Astrocyte (in vitro differentiated cells and primary cell): ENCODE measurements at regions not wholly inside any gene's neighbourhood (a gene's known extent, or its start where the extent isn't known, plus 50 kb on each side); places are given as distances from the start of the nearest gene placed in this dataset.
"Not testable (repeated sequence)": the region's sequence is repeated elsewhere in the genome, so short reads cannot be mapped to it uniquely, and the experiment has no call there.

Experiments
- DNase-seq: peaks from one replicate; pipeline ENCODE4 v3.0.0-alpha.2; 2010; ENCODE audit warnings: low read depth
- FAIRE-seq: peaks from 2 replicates; lab custom pipeline; 2011; peaks lifted over from hg19 to GRCh38; lab: Jason Lieb, UNC
- H2AFZ ChIP-seq: 2 replicates; pipeline ENCODE4 v1.6.0; 2012; ENCODE audit warnings: low read depth, low read length, inconsistent platforms
- H3K27ac ChIP-seq: 2 replicates; pipeline ENCODE4 v1.5.1; 2011; ENCODE audit warnings: low read depth, low read length, inconsistent platforms
- H3K27me3 ChIP-seq: 2 replicates; pipeline ENCODE4 v1.6.0; 2011; ENCODE audit warnings: low read length, inconsistent platforms; ENCODE audit not compliant: insufficient read depth
- H3K36me3 ChIP-seq: 2 replicates; pipeline ENCODE4 v1.5.1; 2011; ENCODE audit warnings: low read length, inconsistent platforms; ENCODE audit not compliant: insufficient read depth
- H3K4me1 ChIP-seq: 2 replicates; pipeline ENCODE4 v1.5.1; 2011; ENCODE audit warnings: low read length, inconsistent platforms; ENCODE audit not compliant: insufficient read depth
- H3K4me2 ChIP-seq: 2 replicates; pipeline ENCODE4 v1.6.0; 2012; ENCODE audit warnings: low read length, inconsistent platforms
- H3K4me3 ChIP-seq: 2 replicates; pipeline ENCODE4 v1.5.1; 2011; ENCODE audit warnings: low read depth, mild to moderate bottlenecking, low read length, inconsistent platforms; ENCODE audit not compliant: insufficient read depth
- H3K79me2 ChIP-seq: 2 replicates; pipeline ENCODE4 v1.6.0; 2012; ENCODE audit warnings: mild to moderate bottlenecking, low read length, inconsistent platforms; ENCODE audit not compliant: insufficient read depth
- H3K9ac ChIP-seq: 2 replicates; pipeline ENCODE4 v1.6.0; 2012; ENCODE audit warnings: mild to moderate bottlenecking, low read length, inconsistent platforms
- H3K9me3 ChIP-seq: 2 replicates; pipeline ENCODE4 v1.5.1; 2012; ENCODE audit warnings: low read depth, mild to moderate bottlenecking, low read length, inconsistent platforms; ENCODE audit not compliant: insufficient read depth
- H4K20me1 ChIP-seq: 2 replicates; pipeline ENCODE4 v1.6.0; 2012; ENCODE audit warnings: low read length, inconsistent platforms; ENCODE audit not compliant: insufficient read depth
- H3K27ac Mint-ChIP-seq: one replicate; pipeline ENCODE4 v1.8.0; 2021; ENCODE audit warnings: mild to moderate bottlenecking, mixed read lengths; ENCODE audit not compliant: unreplicated experiment
- H3K27me3 Mint-ChIP-seq: one replicate; pipeline ENCODE4 v1.8.0; 2021; ENCODE audit warnings: low read depth, mixed read lengths; ENCODE audit not compliant: unreplicated experiment
- H3K36me3 Mint-ChIP-seq: one replicate; pipeline ENCODE4 v1.8.0; 2021; ENCODE audit warnings: low read depth, mixed read lengths; ENCODE audit not compliant: unreplicated experiment
- H3K4me1 Mint-ChIP-seq: one replicate; pipeline ENCODE4 v1.8.0; 2021; ENCODE audit warnings: low read depth, mixed read lengths; ENCODE audit not compliant: unreplicated experiment
- H3K4me3 Mint-ChIP-seq: one replicate; pipeline ENCODE4 v1.8.0; 2021; ENCODE audit warnings: mild to moderate bottlenecking, moderate library complexity, mixed read lengths; ENCODE audit not compliant: unreplicated experiment
- H3K9me3 Mint-ChIP-seq: one replicate; pipeline ENCODE4 v1.8.0; 2021; ENCODE audit warnings: mild to moderate bottlenecking, mixed read lengths; ENCODE audit not compliant: unreplicated experiment
- EZH2 ChIP-seq: IDR thresholded peaks from 2 replicates; pipeline ENCODE4 v1.6.1; 2012; ENCODE audit warnings: mild to moderate bottlenecking, low read length, inconsistent platforms; ENCODE audit not compliant: insufficient read depth
- TF ChIP-seq, protein P1 (sequence below): IDR thresholded peaks from 2 replicates; pipeline ENCODE4 v1.5.1; 2011; ENCODE audit warnings: low read depth, mild to moderate bottlenecking, inconsistent platforms, low read length, moderate library complexity; ENCODE audit not compliant: insufficient read depth

DNA sequence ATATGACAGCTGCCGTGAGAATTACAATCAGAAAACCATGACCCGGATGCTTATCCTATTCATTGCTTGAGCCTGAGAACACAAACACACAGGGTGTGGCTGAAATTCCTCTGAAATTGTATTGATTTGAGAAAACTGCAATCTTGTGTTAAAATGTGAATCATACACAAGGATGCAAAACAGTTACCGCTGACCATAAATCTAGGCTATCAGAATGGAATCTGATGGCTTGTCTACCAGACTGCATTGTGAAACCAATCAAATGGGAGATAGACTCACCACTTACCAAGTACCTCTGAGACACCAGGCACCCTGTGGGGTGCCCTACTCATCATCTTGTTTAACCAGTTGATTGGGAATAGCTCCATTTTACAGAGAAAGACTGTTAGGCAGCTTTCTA is 188.7 kb upstream of the MSX2 start:
- no peak overlapping the region for H3K9ac ChIP-seq
- peak overlapping the region; percentile 30 for H3K27ac ChIP-seq
- no peaks in the 10 kb centered on the region for H4K20me1 ChIP-seq
- H2AFZ ChIP-seq, result no peak overlapping the region
- no peaks in the 10 kb centered on the region for H3K27me3 ChIP-seq
- TF ChIP-seq, protein P1, sequence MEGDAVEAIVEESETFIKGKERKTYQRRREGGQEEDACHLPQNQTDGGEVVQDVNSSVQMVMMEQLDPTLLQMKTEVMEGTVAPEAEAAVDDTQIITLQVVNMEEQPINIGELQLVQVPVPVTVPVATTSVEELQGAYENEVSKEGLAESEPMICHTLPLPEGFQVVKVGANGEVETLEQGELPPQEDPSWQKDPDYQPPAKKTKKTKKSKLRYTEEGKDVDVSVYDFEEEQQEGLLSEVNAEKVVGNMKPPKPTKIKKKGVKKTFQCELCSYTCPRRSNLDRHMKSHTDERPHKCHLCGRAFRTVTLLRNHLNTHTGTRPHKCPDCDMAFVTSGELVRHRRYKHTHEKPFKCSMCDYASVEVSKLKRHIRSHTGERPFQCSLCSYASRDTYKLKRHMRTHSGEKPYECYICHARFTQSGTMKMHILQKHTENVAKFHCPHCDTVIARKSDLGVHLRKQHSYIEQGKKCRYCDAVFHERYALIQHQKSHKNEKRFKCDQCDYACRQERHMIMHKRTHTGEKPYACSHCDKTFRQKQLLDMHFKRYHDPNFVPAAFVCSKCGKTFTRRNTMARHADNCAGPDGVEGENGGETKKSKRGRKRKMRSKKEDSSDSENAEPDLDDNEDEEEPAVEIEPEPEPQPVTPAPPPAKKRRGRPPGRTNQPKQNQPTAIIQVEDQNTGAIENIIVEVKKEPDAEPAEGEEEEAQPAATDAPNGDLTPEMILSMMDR, result no peak
- no peak for TF ChIP-seq EZH2
- peak; percentile 87 for DNase-seq
- Mint-ChIP-seq H3K4me1 (peaks cover 23% of the 10 kb centered on the region), H3K27ac (no peak overlapping the region), H3K4me3 (no peak overlapping the region), H3K27me3 (peaks cover 1% of the 10 kb centered on the region), H3K36me3 (no peaks in the 10 kb centered on the region), H3K9me3 (no peaks in the 10 kb centered on the region)
- H3K4me1 ChIP-seq, result peaks cover 42% of the 10 kb centered on the region
- FAIRE-seq, result no peak
- no peak overlapping the region for H3K4me3 ChIP-seq
- no peaks in the 10 kb centered on the region for H3K36me3 ChIP-seq
- no peaks in the 10 kb centered on the region for H3K79me2 ChIP-seq
- H3K4me2 ChIP-seq, result peak overlapping the region; percentile 7
- H3K9me3 ChIP-seq, result no peaks in the 10 kb centered on the region

DNA sequence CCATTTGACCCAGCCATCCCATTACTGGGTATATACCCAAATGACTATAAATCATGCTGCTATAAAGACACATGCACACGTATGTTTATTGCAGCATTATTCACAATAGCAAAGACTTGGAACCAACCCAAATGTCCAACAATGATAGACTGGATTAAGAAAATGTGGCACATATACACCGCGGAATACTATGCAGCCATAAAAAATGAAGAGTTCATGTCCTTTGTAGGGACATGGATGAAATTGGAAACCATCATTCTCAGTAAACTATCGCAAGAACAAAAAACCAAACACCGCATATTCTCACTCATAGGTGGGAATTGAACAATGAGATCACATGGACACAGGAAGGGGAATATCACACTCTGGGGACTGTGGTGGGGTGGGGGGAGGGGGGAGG is 184.6 kb upstream of the MSX2 start:
- not testable (repeated sequence) for H2AFZ ChIP-seq, H3K9me3 ChIP-seq, H4K20me1 ChIP-seq, H3K27me3 ChIP-seq, H3K4me2 ChIP-seq, H3K79me2 ChIP-seq, H3K4me1 Mint-ChIP-seq, H3K36me3 ChIP-seq, H3K9me3 Mint-ChIP-seq, H3K4me3 ChIP-seq, FAIRE-seq, H3K4me3 Mint-ChIP-seq, H3K4me1 ChIP-seq, H3K9ac ChIP-seq, H3K36me3 Mint-ChIP-seq, H3K27ac Mint-ChIP-seq, DNase-seq, H3K27ac ChIP-seq
- peaks cover 23% of the 10 kb centered on the region for H3K27me3 Mint-ChIP-seq

DNA sequence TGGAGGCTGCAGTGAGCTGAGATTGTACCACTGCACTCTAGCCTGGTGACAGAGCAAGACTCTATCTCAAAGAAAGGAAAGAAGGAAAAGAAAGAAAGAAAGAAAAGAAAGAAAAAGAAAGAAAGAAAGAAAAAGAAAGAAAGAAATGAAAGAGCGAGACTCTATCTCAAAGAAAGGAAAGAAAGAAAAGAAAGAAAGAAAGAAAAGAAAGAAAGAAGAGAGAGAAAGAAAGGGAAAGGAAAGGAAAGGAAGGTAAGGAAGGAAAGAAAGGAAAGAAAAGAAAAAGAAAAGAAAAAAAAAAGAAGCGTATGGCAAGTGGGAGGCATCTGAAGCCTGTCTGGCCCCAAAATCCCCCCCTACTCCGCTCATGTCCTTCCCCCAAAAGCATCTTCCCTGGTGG is 182.3 kb upstream of the MSX2 start:
- no peak overlapping the region for H2AFZ ChIP-seq
- TF ChIP-seq EZH2, result no peak
- TF ChIP-seq, protein P1, result no peak
- no peak for DNase-seq

More for the DNA sequence above, 182.3 kb upstream of the MSX2 start:
- no peak overlapping the region for H3K4me2 ChIP-seq
- H3K9me3 ChIP-seq, result no peaks in the 10 kb centered on the region
- no peaks in the 10 kb centered on the region for H3K36me3 ChIP-seq
- Mint-ChIP-seq H3K9me3 (no peaks in the 10 kb centered on the region), H3K4me1 (no peaks in the 10 kb centered on the region), H3K36me3 (no peaks in the 10 kb centered on the region), H3K27me3 (peaks cover 30% of the 10 kb centered on the region), H3K27ac (no peak overlapping the region), H3K4me3 (no peak overlapping the region)
- no peaks in the 10 kb centered on the region for H3K79me2 ChIP-seq
- H3K27ac ChIP-seq, result no peak overlapping the region
- no peaks in the 10 kb centered on the region for H3K27me3 ChIP-seq
- no peak overlapping the region for H3K4me3 ChIP-seq
- H3K4me1 ChIP-seq, result no peaks in the 10 kb centered on the region
- H3K9ac ChIP-seq, result no peak overlapping the region
- H4K20me1 ChIP-seq, result no peaks in the 10 kb centered on the region
- no peak for FAIRE-seq
